Motor neuron (in vitro differentiated cells): ENCODE measurements at regions not wholly inside any gene's neighbourhood (a gene's known extent, or its start where the extent isn't known, plus 50 kb on each side); places are given as distances from the start of the nearest gene placed in this dataset.

Experiments used
- ATAC-seq, 8 experiments: fragments of 200-7000 bp; cut with Tn5 transposase; replicated peaks in 6 of 8; 2 replicates each; pipeline ENCODE4 v1.8.0; 2021; ENCODE audit warnings: mild to moderate bottlenecking in 8 of 8, moderate library complexity in 8 of 8
- H3K27ac ChIP-seq, 2 donors: fragments of 250-450 bp; sonication (Bioruptor Pico); 2 replicates each; pipeline ENCODE4 v1.9.0; 2021; ENCODE audit warnings: antibody characterized with exemption in 2 of 2, mild to moderate bottlenecking in 2 of 2, moderate library complexity in 1 of 2
- H3K4me1 ChIP-seq, 2 donors: fragments of 250-450 bp; sonication (Bioruptor Pico); replicated peaks in 1 of 2; 2 replicates each; pipeline ENCODE4 v1.6.1; 2021; ENCODE audit warnings: antibody characterized with exemption in 2 of 2, mild to moderate bottlenecking in 2 of 2, moderate library complexity in 1 of 2
- H3K4me3 ChIP-seq, 5 donors: fragments of 250-450 bp; sonication (Bioruptor Pico); 2 replicates each; pipeline ENCODE4 v1.9.0; 2021; ENCODE audit warnings: antibody characterized with exemption in 5 of 5, mild to moderate bottlenecking in 5 of 5, moderate library complexity in 4 of 5
- WGBS, 10 experiments: fragments of 450-650 bp; shearing (Covaris generic); methylation state at CpG; one replicate each; pipeline ENCODE4 v1.0.0; 2022; 5-methylcytosine and 5-hydroxymethylcytosine counted together
- in situ Hi-C, 9 experiments: fragments of 400-800 bp; cut with MboI; loops; one replicate each; pipeline ENCODE4 v1.15.0; 2021; ENCODE audit warnings: low sequenced_read_pairs in 9 of 9, low pct_unique_long_range_greater_than_20kb in 2 of 9; ENCODE audit not compliant: unreplicated experiment in 9 of 9

DNA sequence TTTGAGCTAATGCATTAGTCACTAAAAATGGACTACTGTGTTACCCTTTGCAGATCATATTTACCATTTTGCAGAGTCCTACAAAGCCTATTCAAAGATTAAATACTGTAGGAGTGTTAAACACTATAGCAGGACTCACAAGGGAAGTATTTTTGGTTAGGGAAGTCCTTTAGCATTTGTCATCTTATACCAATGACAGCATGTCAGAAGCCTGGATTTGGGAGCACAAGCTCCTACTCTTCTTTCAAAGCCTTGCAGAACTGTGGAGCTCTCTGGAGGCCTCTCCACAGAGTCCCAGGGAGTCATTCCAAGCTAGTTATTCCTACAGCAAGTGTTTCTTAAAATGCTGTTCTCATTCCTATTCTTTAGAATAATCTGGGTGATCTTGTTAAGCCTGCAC lies 288.8 kb downstream of the PIK3R1 start:
- Histone ChIP-seq H3K27ac (no peak overlapping the region), H3K4me1 (no peaks in the 10 kb centered on the region), H3K4me3 (no peak overlapping the region)
- in situ Hi-C loops = no loop called here
- ATAC-seq = no peak

DNA sequence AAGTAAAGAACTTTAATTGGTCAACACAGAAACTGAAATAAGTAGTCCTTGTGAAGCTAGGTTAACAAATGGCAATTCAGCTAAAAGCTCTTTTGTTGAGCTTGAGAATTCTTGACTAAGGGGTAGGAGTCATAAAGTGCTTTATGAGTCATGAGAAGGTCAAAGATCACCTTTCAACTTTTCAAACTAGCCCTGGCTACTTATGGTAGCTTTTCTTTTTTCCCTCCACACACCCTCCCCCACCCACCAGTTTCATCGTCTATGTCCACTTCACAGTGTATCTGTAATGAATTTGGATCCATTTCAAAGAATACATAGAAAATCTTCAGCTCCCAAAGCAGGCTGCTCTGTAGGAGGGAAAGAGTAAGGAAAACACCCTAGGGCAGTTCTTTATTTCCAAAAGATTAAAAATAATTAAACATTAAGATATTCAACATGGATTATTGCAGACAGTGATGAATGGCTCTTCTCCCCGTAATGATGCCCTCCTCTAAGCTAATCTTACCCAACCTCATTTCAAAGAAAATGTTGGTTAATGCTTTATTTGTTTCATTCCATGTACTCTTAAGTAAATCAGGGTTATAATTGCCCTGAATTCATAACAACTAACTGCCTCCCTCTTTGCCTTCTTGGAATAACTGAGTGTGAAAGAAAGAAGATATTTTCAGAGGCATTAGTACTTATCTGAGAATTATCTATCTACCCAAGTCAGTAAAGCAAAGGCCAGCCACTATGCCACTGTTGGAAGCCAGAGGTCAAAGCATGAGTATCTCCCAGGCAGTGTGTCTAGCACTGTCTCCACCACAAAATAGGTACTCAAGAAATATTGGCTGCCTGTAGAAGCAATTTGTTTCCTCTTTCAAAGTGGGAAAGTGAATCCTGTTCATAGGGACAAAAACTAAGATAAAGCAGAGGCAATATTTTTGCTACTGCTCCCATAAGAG lies 290.6 kb downstream of the PIK3R1 start:
- Histone ChIP-seq H3K27ac (no peak overlapping the region), H3K4me1 (no peaks in the 10 kb centered on the region), H3K4me3 (no peak overlapping the region)
- WGBS, 10 experiments = 7 to 89% (median 32%) methylated on average over 1 to 2 of the region's 2 CpGs; no CpG with 5 or more reads in 1 of the 10 experiments
- in situ Hi-C loops = no loop called here
- peak in 1 of 8 experiments; percentile 25 for ATAC-seq

DNA sequence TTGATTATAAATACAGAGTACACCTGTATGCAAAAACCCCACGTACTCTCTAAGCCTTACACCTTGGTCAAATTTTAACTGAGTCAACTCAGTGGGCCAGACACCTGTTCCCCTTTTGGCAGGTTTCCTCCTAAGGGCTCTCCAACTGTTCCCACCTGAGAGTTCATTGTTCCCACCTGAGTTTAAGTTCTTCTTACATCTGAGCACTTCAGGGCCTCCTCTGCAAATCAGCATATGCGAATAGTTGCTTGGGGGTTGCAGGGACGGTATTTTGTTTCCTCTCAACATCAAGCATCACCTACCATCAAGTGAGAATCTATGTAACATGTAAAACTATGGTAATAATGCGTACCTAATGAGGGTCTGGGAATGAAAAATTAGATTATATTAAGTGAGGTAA lies 300.0 kb downstream of the PIK3R1 start:
- no peak overlapping the region for H3K27ac ChIP-seq
- 47 to 100% (median 68%) methylated on average over 1 to 4 of the region's 4 CpGs; no CpG with 5 or more reads in 2 of the 10 experiments for WGBS, 10 experiments
- in situ Hi-C loops = no loop called here
- H3K4me3 ChIP-seq = no peak overlapping the region
- H3K4me1 ChIP-seq = no peaks in the 10 kb centered on the region
- ATAC-seq = no peak

DNA sequence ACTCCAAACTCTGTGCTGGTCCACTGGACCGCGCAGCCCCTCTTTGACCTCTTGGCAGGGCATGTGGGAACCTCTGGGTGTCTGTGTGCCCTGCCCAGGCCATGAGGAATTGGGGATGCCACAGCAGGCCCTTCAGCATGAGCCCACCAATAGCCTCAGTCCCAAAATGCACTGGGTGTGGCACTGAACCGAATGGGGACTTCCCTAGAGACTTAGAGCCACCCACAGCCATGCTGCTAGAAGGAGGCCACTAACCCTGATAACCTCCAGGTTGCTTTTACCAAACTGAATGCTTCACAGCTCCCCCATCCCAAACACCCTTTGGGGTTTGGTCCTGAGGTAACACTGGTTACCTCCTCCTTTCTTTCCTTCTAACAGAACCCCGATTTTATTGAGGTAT lies 302.7 kb downstream of the PIK3R1 start:
- H3K27ac ChIP-seq = no peak overlapping the region
- no peaks in the 10 kb centered on the region for H3K4me1 ChIP-seq
- no peak for ATAC-seq
- no peak overlapping the region for H3K4me3 ChIP-seq
- WGBS, 10 experiments = 20 to 100% (median 88%) methylated on average over 1 to 4 of the region's 4 CpGs; no CpG with 5 or more reads in 3 of the 10 experiments
- in situ Hi-C loops = no loop called here

DNA sequence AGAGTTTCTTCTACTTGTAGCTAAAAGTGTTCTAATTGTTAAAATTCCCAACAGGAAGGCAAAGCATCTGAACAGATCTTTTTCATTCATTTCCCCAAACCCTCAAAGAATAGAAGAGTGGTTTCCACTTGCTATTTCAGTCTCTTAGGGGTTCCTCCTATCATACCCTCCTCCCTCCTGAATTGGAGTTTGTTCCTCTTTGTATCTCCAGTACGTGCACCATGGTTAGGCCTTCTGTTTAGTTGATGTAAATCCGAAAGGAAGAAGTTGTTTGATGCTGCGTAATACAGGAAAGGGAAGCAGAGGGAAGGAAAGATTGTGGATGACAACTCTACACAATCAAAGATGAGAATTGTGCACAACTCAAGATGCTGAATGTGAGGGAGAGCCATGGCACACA lies 303.6 kb downstream of the PIK3R1 start:
- no peak for ATAC-seq
- Histone ChIP-seq H3K4me1 (no peaks in the 10 kb centered on the region), H3K27ac (no peak overlapping the region), H3K4me3 (no peak overlapping the region)
- WGBS, 10 experiments = 53 to 100% (median 85%) methylated on average over 1 to 3 of the region's 3 CpGs; no CpG with 5 or more reads in 3 of the 10 experiments
- in situ Hi-C loops = no loop called here

DNA sequence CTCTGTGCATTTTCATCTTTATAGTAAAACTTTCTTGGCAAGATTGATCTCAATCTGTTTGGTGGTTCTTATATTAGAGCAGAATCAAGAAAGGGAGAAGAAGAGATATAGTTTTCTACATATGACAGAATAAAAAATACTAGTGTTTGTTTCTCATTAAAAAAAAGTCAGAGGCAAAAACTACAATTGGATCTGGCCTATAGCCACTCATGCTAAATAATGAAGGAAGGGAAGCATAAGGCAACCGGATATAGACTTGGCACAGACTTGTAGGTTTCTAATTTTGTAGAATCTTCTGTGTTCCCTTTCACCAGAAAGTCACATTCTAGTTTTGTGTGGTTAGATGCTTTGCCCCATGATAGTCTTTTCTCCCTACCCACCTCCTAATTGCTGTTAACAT lies 306.2 kb downstream of the PIK3R1 start:
- 11 to 100% (median 67%) methylated on average over 1 of the region's 1 CpG; no CpG with 5 or more reads in 3 of the 10 experiments for WGBS, 10 experiments
- Histone ChIP-seq H3K27ac (no peak overlapping the region), H3K4me3 (no peak overlapping the region), H3K4me1 (no peaks in the 10 kb centered on the region)
- in situ Hi-C loops = no loop called here
- ATAC-seq = no peak

DNA sequence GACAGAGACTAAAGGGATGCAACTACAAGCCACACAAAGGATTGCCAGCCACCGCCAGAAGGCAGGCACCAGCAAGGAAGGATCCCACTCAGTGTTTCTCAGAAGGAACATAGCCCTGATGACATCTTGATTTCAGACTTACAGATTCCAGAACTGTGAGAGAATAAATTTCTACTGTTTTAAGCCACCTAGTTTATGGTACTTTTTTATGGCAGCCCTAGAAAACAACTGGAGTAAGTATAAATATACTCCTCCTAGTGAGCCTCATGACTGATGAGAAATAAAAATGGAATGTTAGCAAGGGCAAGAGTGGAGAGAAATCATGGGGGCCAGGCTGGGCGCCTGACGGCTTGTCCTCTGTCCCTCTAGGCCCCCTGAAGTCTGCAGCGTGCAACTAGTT lies 307.3 kb downstream of the PIK3R1 start:
- H3K27ac ChIP-seq = no peak overlapping the region
- 17 to 100% (median 88%) methylated on average over 1 to 4 of the region's 4 CpGs; no CpG with 5 or more reads in 3 of the 10 experiments for WGBS, 10 experiments
- in situ Hi-C loops = no loop called here
- no peak for ATAC-seq
- no peak overlapping the region for H3K4me3 ChIP-seq
- H3K4me1 ChIP-seq = no peaks in the 10 kb centered on the region

DNA sequence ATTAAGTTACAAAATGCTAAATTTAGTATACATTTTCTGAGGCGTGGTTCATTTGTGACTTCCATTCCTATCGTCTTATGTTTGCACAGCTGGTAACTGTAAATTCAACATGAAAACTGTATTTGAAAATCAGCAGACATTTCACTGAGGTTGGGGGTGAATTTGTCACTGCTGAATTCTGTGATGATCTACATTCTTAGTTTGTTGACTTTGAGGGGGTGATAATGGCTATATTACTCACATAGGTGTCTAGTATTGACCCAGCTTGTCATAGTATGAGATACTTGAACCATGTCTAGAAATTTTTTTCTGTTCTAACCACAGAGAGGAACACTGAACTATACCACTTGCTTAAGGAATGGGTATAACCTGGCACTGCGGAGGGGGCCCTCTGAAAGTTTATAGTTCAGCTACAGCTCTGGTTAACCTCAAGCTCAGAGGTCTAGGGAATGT lies 313.3 kb downstream of the PIK3R1 start:
- Histone ChIP-seq H3K4me3 (no peak overlapping the region), H3K27ac (no peak overlapping the region), H3K4me1 (peaks cover 7 to 12% of the 10 kb centered on the region in 2 donors)
- WGBS, 10 experiments = 5 to 100% (median 75%) methylated on average over 1 to 3 of the region's 3 CpGs; no CpG with 5 or more reads in 1 of the 10 experiments
- in situ Hi-C loops = no loop called here
- ATAC-seq = peak in 1 of 8 experiments; percentile 97

DNA sequence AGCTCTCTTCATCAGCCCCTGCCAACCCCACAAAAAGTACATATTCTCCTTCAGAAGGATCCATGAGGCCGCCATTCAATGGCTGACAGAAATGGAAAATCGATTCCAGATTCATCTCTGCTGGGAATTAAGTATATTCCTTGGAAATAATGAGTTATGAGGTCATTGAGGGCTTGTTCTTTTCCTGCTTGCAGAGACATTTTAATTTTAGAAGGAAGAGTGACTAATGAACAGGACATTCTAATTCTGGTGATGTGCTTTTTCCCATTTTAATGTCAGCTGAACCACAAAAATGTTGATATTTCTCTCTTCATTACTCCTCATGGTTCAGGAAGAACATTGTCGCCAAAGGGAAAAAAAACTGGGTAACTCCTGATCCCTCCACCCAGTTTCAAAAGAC lies 314.0 kb downstream of the PIK3R1 start:
- H3K4me1 ChIP-seq = peaks cover 14 to 19% of the 10 kb centered on the region in 2 donors
- no peak overlapping the region for H3K27ac ChIP-seq
- WGBS, 10 experiments = 0 to 100% (median 92%) methylated on average over 1 to 3 of the region's 3 CpGs; no CpG with 5 or more reads in 2 of the 10 experiments
- peak in 2 of 8 experiments; percentile 62 to 82 for ATAC-seq
- no peak overlapping the region for H3K4me3 ChIP-seq
- in situ Hi-C loops = no loop called here

DNA sequence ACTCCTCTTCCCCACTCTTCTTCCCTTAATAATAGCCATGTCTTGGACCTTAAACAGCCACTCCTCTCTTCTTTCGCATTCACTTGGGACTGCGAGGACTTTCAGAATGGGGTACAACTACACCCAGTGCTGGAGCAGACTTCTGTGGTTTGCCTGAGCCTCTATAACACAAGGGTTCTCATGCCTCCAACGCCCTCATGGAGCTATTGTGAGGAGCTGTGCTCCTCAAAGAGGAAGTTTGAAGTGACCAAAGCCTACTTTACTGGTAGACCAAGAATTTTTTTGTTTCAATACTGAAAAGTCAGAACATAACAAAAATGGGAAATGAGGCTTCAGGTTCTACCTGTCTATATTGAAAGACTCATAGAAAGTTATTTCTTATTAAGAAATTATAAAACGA lies 316.4 kb downstream of the PIK3R1 start:
- in situ Hi-C loops = no loop called here
- ATAC-seq = no peak
- Histone ChIP-seq H3K27ac (no peak overlapping the region), H3K4me1 (peaks cover 22 to 25% of the 10 kb centered on the region in 2 donors), H3K4me3 (no peak overlapping the region)
- WGBS, 10 experiments = 59 to 100% (median 86%) methylated on average over 1 to 4 of the region's 4 CpGs

DNA sequence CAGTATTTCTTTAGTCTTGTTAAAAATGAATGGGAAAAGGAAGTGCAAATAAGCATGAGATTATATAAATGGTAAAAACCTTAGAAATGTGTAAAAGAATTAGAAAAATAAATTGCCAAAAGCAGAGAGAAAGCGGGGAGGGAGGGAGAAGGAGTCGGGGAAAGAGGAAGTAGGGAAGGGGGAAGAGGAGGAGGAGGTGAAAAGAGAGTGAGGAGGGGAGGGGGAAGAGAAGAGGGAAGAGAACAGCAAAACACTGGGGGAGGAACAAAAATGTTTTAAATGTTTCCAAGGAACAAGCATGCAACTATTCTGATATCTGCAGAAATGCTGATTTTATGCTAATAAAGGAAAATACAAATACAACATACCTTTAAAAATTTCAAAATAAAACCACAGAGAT lies 317.5 kb downstream of the PIK3R1 start:
- ATAC-seq = no peak
- Histone ChIP-seq H3K4me1 (peaks cover 22 to 25% of the 10 kb centered on the region in 2 donors), H3K27ac (no peak overlapping the region), H3K4me3 (no peak overlapping the region)
- in situ Hi-C loops = no loop called here
- 43 to 100% (median 85%) methylated on average over 1 to 2 of the region's 2 CpGs; no CpG with 5 or more reads in 6 of the 10 experiments for WGBS, 10 experiments

DNA sequence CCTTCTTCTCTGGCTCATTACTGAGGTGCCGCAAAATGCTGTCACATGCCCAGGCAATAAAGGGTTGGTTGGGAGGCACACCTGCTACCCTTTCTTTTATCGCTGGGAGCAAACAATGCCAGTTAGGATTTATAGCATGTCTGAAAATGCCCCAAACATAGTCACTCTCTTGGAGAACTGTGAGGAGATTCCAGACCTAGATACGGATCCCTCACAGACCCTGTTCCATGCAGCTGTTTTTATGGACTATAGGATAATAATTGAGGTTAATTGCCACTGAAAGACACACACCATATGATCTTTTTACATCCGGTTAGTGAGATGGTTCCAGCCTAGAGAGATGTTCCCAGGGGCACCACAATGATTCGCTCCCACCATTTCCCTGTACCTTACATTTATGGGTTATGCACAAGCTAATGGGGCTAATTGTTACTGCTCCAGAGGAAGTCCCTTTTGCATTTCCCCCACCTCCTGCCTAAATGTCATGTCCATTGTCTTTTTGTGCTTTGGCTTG lies 318.1 kb downstream of the PIK3R1 start:
- WGBS, 10 experiments = 0 to 80% (median 17%) methylated on average over 1 to 5 of the region's 5 CpGs; no CpG with 5 or more reads in 1 of the 10 experiments
- H3K27ac ChIP-seq = peak overlapping the region in 1 of 2 donors; percentile 58
- in situ Hi-C loops = no loop called here
- peaks cover 22 to 25% of the 10 kb centered on the region in 2 donors for H3K4me1 ChIP-seq
- H3K4me3 ChIP-seq = no peak overlapping the region
- peak in 5 of 8 experiments; percentile 59 to 78 (median 76) for ATAC-seq

DNA sequence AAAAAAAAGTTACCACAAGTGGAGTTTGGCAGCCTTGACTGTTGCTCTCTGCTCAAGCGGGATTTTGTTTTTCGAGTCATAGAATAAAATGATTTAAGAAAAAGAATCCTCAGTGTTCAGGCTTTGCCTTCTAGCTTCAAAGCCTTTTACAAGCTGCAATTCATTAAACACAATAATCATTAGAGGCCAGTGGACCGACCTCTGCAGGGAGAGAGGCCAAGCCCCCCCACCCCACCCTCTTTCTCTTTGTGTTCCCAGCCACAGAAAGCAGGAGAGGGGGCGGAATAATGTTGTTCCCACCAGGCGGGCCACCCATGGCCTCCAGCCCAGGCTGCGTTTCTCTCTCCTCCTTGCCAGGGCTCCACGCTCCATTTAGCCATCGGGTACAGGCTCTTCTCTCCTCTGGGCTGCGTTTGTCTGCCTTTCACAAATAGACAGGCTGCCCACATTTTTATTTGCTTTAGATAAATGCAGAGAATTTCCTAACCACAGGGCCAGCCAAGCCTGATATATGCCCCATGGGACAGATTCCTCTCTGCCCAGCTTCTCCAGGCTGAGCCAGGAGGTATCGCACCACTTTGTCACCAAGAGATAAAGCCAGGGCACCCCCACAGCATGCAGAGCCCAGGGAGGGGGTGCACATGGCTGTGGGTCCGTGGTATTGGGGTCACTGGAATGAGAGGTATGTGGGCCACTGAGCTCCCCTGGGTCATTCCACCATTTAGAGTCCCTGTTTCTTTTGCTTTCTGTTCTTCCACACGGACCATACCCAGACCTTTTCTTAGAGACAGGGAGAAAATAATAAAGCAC lies 318.8 kb downstream of the PIK3R1 start:
- ATAC-seq = peak in 6 of 8 experiments; percentile 49 to 80 (median 68)
- in situ Hi-C loops = no loop called here
- Histone ChIP-seq H3K27ac (peak overlapping the region; percentile 47 to 58), H3K4me1 (peaks cover 22 to 25% of the 10 kb centered on the region in 2 donors), H3K4me3 (no peak overlapping the region)
- WGBS, 10 experiments = 11 to 43% (median 25%) methylated on average over 1 to 7 of the region's 12 CpGs; no CpG with 5 or more reads in 2 of the 10 experiments
